OCI-LY1 (cell line): ENCODE measurements at regions not wholly inside any gene's neighbourhood (a gene's known extent, or its start where the extent isn't known, plus 50 kb on each side); places are given as distances from the start of the nearest gene placed in this dataset.

Source experiments
- EZH2 ChIP-seq: fragments of 200-600 bp; sonication (generic), shearing (Covaris generic); IDR thresholded peaks from 2 replicates; pipeline ENCODE4 v1.8.0; 2017; ENCODE audit warnings: borderline replicate concordance, mixed run types, mild to moderate bottlenecking, antibody characterized with exemption, low read length, moderate library complexity, mixed read lengths
- TF ChIP-seq, protein P1 (sequence below): fragments of 200-600 bp; sonication (generic), shearing (Covaris generic); IDR thresholded peaks from 2 replicates; pipeline ENCODE4 v1.5.1; 2017; ENCODE audit warnings: mild to moderate bottlenecking, antibody characterized with exemption, low read length, moderate library complexity, mixed read lengths

DNA sequence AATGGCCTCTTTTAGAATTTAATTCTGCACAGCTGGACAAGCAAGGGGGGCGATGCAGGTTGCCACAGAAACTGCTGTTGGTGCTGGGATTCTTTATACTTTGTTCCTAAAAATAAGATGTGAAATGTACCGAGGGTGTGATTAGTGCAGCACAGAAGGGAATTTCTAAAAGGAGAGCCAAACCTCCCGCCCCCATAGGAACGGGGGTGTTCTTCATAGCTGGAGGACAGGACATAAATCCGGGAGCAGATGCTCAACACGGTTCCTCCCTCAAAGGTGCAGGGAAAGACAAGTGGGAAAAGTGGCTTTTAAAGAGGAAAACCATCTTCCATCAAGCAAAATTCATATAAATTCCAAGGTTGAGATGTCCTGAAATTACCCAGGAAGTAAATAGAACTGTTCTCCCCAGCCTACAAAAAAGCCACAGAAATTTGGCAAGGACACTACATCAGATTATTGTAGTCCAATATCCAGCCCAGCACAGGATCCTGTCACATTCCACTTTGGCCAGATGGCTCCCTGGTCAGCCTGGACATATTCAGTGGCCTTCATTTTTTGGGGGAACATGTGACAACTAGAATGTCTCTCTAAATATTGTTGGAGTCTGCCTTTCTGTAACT, 51.4 kb upstream of the TMX1 start:
- TF ChIP-seq, protein P1, sequence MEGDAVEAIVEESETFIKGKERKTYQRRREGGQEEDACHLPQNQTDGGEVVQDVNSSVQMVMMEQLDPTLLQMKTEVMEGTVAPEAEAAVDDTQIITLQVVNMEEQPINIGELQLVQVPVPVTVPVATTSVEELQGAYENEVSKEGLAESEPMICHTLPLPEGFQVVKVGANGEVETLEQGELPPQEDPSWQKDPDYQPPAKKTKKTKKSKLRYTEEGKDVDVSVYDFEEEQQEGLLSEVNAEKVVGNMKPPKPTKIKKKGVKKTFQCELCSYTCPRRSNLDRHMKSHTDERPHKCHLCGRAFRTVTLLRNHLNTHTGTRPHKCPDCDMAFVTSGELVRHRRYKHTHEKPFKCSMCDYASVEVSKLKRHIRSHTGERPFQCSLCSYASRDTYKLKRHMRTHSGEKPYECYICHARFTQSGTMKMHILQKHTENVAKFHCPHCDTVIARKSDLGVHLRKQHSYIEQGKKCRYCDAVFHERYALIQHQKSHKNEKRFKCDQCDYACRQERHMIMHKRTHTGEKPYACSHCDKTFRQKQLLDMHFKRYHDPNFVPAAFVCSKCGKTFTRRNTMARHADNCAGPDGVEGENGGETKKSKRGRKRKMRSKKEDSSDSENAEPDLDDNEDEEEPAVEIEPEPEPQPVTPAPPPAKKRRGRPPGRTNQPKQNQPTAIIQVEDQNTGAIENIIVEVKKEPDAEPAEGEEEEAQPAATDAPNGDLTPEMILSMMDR = no peak
- TF ChIP-seq EZH2 = no peak
